Body of pancreas (tissue), 4 donors: ENCODE measurements at regions not wholly inside any gene's neighbourhood (a gene's known extent, or its start where the extent isn't known, plus 50 kb on each side); places are given as distances from the start of the nearest gene placed in this dataset.

Source experiments
- CTCF ChIP-seq, 7 experiments: fragments of 450-650 bp in 4 of 7; fragments of 200-600 bp in 3 of 7; sonication (generic) in 3 of 7; IDR thresholded peaks; one replicate each; pipeline ENCODE4 v1.5.1; 2016 to 2019; ENCODE audit warnings: antibody characterized with exemption in 7 of 7
- POLR2A ChIP-seq, 3 donors: fragments of 450-650 bp; IDR thresholded peaks; one replicate each; pipeline ENCODE4 v1.6.1; 2016; ENCODE audit warnings: antibody characterized with exemption in 3 of 3, mild to moderate bottlenecking in 2 of 3

DNA sequence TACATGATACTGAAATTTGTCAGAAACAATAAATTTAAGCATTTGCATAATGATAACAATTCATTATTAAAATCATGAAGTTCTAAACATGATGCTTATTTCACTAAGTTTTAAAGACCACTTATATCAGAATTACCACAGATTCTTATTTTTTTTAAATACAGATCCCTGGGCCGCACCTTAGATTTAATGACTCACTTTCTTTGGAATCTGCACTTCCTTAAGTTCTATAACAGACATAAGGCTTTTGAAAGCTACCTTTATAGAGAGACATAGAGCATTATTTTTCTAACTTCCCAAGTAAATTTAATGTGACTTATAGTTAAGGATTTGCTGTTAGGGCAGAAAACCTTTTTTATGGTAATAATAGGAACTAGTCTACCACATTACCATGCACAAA, 214.9 kb downstream of the IPMK start:
- TF ChIP-seq CTCF (IDR thresholded peaks at IDR 0.05) (no peak), POLR2A (IDR thresholded peaks at IDR 0.05) (no peak)
